Activated CD8-positive, alpha-beta memory T cell treated with anti-CD3 and anti-CD28 coated beads, Interleukin-2, amount 10 ng/mL, durations not matched to agents 7 days and 5 days (primary cell): ENCODE measurements at regions not wholly inside any gene's neighbourhood (a gene's known extent, or its start where the extent isn't known, plus 50 kb on each side); places are given as distances from the start of the nearest gene placed in this dataset.
A peak's percentile ranks its signal among the peaks of the same experiment; 100 is the strongest.

Experiments used
- ATAC-seq: fragments of 150-1000 bp; cut with Tn5 transposase; one replicate; pipeline ENCODE4 v1.10.0; 2021; ENCODE audit warnings: moderate library complexity
- CTCF ChIA-PET: fragments of 350-600 bp; sonication (Branson Sonifier 250); formaldehyde crosslinking; loops from one replicate; lab custom pipeline; 2021; ENCODE audit warnings: antibody characterized with exemption; lab: Charles Lee
- DNase-seq: peaks from one replicate; pipeline ENCODE4 v3.0.0-alpha.2; 2020
- H3K27ac Mint-ChIP-seq: one replicate; pipeline ENCODE4 v1.8.0; 2021; ENCODE audit warnings: mild to moderate bottlenecking, mixed read lengths
- H3K27me3 Mint-ChIP-seq: one replicate; pipeline ENCODE4 v1.8.0; 2021; ENCODE audit warnings: mixed read lengths
- H3K36me3 Mint-ChIP-seq: one replicate; pipeline ENCODE4 v1.8.0; 2021; ENCODE audit warnings: mild to moderate bottlenecking, mixed read lengths
- H3K4me1 Mint-ChIP-seq: one replicate; pipeline ENCODE4 v1.8.0; 2021; ENCODE audit warnings: mixed read lengths
- H3K4me3 Mint-ChIP-seq: one replicate; pipeline ENCODE4 v1.8.0; 2021; ENCODE audit warnings: mild to moderate bottlenecking, moderate library complexity, mixed read lengths
- H3K9me3 Mint-ChIP-seq: one replicate; pipeline ENCODE4 v1.8.0; 2022; ENCODE audit warnings: low read depth, mixed read lengths

DNA sequence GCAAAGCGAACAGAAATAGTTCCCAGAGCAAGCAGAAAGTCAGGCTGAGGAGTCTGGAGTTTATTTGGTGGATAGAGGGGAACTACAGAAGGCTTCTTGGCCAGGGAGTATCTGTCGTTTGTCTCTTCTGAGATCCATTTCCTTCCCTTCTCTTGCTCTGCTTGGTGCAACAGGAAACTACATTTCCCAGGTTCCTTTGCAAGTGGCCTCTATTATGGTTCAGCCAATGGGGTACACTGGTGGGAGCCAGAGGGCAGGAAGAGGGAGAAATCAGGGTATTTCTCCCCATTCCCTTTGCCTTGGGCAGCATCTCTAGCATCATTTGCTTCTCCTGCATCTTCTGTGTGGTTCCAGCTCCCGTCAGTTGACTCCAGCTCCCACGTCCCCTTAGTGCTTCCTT lies 142.1 kb downstream of the BCOR start:
- ATAC-seq (peak; percentile 42), DNase-seq (no peak)
- Mint-ChIP-seq H3K9me3 (no peaks in the 10 kb centered on the region), H3K36me3 (no peaks in the 10 kb centered on the region), H3K4me1 (peaks cover 9% of the 10 kb centered on the region), H3K4me3 (no peak overlapping the region), H3K27ac (no peak overlapping the region), H3K27me3 (no peaks in the 10 kb centered on the region)
- CTCF ChIA-PET = no interaction called here

DNA sequence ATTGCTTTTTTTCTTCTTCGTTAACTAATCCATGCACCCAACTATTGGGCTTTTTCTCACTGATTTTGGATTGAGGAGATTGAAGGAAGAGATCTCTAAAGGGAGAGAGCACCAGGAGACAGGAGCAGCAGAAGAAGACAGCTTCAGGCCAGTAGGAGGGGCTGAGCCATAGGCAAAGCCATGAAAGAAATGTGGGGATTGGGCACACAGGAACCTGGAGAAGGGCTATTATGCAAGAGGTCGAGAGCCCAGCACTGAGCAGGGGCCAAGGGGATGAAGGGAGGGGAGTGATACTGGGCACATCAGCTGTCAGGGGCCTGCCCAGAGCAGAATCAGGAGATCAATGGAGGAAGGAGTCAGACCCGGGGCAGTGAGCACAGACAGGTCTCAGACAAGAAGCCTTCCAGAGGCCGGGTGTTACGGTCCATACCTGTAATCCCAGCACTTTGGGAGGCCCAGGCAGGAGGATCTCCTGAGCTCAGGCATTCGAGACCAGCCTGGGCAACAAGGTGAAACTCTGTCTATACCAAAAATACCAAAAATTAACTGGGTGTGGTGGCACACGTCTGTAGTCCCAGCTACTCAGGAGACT lies 140.9 kb downstream of the BCOR start:
- ATAC-seq = no peak
- DNase-seq = no peak
- Mint-ChIP-seq H3K9me3 (no peaks in the 10 kb centered on the region), H3K27ac (no peak overlapping the region), H3K27me3 (no peaks in the 10 kb centered on the region), H3K4me1 (peaks cover 9% of the 10 kb centered on the region), H3K36me3 (no peaks in the 10 kb centered on the region), H3K4me3 (no peak overlapping the region)
- CTCF ChIA-PET = no interaction called here

DNA sequence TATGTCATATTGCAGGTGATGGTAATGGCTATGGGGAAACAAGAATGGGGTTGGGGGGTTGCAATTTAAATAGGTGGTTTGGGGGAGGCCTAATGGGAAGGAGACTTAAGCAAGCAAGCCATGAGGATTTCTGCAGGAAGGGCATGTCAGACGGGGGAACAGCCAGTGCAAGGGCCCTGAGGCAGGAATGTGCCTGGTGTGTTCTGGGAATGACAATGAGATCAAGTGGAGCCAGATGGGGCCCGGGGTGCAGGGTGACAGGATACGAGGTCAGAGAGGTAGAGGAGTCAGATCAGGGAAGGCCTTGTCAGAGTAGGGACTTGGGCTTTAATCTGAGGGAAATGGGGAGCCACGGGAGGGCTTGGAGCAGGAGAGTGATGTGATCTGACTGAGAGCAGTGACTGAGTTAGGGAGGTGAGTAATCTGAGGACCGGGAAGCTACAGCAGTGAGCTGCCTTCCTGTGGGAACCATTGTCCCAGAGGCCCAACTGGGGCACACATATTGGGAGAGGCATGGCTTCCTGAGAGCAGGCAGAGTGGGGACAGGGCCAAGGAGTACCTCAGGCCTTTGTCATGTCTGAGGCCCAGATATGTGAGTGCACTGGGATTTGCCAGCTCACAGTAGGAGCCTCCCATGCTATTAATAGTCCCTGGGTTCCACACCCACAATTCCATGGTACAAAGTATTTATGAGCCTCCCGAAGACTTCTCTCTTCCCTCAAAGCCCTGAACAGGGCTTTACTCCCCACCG lies 139.8 kb downstream of the BCOR start:
- Mint-ChIP-seq H3K4me3 (no peak overlapping the region), H3K27me3 (no peaks in the 10 kb centered on the region), H3K36me3 (no peaks in the 10 kb centered on the region), H3K27ac (no peak overlapping the region), H3K9me3 (no peaks in the 10 kb centered on the region), H3K4me1 (peaks cover 9% of the 10 kb centered on the region)
- DNase-seq = no peak
- ATAC-seq = no peak
- CTCF ChIA-PET = no interaction called here

DNA sequence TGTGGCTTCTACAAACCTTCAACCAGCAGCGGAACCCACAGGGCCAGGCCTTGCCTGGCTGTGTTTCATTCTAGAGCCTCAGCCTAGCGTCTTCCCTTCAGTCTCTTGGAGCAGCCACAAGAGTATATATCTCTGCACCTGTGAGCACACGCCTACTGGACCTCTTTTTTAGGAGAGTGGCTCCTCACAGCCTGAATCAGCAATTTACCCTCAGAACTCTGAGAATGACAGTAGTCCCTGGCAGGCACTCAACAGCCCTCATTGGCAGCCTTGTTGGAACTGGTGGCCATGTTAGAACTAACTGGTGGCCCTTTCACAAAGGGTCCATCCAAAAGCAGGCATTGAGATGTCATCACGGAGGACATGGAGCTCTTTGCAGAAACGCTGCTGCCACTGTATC lies 138.9 kb downstream of the BCOR start:
- DNase-seq (no peak), ATAC-seq (no peak)
- CTCF ChIA-PET = no interaction called here
- H3K36me3 Mint-ChIP-seq = no peaks in the 10 kb centered on the region
- no peaks in the 10 kb centered on the region for H3K9me3 Mint-ChIP-seq
- H3K4me3 Mint-ChIP-seq = no peak overlapping the region
- peaks cover 9% of the 10 kb centered on the region for H3K4me1 Mint-ChIP-seq
- H3K27ac Mint-ChIP-seq = no peak overlapping the region
- no peaks in the 10 kb centered on the region for H3K27me3 Mint-ChIP-seq

DNA sequence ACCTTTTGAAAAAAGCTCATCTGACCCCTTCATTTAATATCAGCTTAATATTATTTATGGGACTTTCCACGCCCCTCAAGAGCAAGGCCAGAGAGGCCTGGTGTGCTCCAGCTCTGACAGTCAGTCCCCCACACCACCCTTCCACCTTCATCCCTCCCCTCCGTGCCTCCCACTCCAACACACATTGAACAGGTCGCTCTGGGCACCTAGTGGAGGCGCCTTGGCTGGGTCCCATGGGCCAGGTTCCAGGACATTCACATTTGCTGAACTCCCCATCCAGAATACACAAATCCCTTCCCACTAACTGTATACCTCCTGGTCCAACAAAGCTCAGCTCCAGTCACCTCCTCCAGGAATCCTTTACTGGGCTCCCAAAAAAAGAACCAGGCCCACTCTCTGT lies 137.5 kb downstream of the BCOR start:
- H3K36me3 Mint-ChIP-seq = no peaks in the 10 kb centered on the region
- H3K9me3 Mint-ChIP-seq = no peaks in the 10 kb centered on the region
- H3K27me3 Mint-ChIP-seq = no peaks in the 10 kb centered on the region
- ATAC-seq (no peak), DNase-seq (no peak)
- no peak overlapping the region for H3K4me3 Mint-ChIP-seq
- H3K27ac Mint-ChIP-seq = no peak overlapping the region
- H3K4me1 Mint-ChIP-seq = peaks cover 5% of the 10 kb centered on the region
- CTCF ChIA-PET = no interaction called here

DNA sequence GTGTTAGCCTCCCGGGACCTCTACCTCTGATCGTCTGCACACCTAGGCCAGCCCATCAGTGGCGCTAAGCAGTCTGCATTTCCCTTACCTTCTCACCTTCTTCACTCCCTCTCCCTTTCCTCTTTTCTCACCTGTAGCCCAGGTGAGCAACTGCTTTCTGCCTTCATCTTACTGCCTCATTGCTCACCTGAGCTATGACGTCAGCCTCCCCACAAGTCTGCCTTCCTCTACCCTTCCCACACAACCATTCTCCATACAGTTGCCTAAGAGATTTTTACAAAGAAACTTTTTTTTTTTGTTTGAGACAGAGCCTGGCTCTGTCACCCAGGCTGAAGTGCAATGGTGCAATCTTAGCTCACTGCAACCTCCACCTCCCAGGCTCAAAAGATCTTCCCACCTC lies 136.3 kb downstream of the BCOR start:
- Mint-ChIP-seq H3K36me3 (no peaks in the 10 kb centered on the region), H3K27ac (no peak overlapping the region), H3K9me3 (no peaks in the 10 kb centered on the region), H3K4me1 (no peaks in the 10 kb centered on the region), H3K4me3 (no peak overlapping the region), H3K27me3 (no peaks in the 10 kb centered on the region)
- CTCF ChIA-PET = no interaction called here
- no peak for ATAC-seq
- no peak for DNase-seq

DNA sequence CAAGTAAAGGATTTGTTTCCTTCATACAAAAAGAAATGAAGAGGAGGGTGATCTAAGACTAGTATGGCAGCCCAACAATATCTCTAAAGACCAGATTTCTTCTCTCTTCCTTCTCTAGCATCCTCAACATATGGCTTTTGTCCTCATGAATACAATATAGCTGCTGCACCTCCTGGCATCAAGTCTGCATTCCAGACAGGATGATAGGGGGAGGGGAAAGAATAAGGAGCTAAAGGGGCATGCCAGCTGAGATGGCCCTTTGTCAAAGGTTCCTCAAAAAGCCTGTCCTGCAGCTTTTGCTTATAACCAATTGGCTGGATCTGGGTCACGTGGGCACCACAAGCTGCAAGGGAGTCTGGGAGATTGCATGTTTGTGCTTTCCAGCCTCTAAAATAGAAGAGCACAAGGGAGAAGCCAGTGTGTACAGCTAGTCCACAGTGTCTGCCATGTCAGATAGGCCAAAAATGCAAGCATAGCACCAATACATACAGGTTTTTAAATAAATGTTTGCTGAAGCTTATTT lies 132.6 kb downstream of the BCOR start:
- CTCF ChIA-PET = no interaction called here
- Mint-ChIP-seq H3K9me3 (no peaks in the 10 kb centered on the region), H3K27ac (no peak overlapping the region), H3K4me3 (no peak overlapping the region), H3K4me1 (peaks cover 11% of the 10 kb centered on the region), H3K27me3 (no peaks in the 10 kb centered on the region), H3K36me3 (no peaks in the 10 kb centered on the region)
- ATAC-seq = no peak
- no peak for DNase-seq

DNA sequence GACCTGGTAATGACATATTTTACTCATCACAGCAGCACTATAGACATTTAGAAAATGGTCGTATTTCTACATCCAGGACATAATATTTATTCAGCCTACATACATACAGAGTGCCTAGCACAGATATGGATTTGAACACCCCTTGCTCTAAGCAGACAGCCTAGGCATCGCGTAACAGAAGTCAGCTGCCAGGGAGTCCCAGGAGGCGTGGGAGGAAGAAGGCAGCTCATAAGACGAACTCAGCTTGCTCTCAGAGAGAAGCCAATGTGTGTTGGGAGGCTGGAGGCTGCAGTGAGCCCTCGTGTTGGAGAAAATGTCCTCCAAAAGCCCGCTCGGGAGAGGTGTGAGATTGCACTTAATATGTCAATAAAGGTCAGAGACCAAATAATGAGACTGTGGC lies 131.6 kb downstream of the BCOR start:
- H3K4me3 Mint-ChIP-seq = no peak overlapping the region
- H3K27ac Mint-ChIP-seq = no peak overlapping the region
- ATAC-seq (no peak), DNase-seq (no peak)
- CTCF ChIA-PET = no interaction called here
- peaks cover 2% of the 10 kb centered on the region for H3K9me3 Mint-ChIP-seq
- H3K36me3 Mint-ChIP-seq = peaks cover 1% of the 10 kb centered on the region
- H3K27me3 Mint-ChIP-seq = no peaks in the 10 kb centered on the region
- peaks cover 13% of the 10 kb centered on the region for H3K4me1 Mint-ChIP-seq

DNA sequence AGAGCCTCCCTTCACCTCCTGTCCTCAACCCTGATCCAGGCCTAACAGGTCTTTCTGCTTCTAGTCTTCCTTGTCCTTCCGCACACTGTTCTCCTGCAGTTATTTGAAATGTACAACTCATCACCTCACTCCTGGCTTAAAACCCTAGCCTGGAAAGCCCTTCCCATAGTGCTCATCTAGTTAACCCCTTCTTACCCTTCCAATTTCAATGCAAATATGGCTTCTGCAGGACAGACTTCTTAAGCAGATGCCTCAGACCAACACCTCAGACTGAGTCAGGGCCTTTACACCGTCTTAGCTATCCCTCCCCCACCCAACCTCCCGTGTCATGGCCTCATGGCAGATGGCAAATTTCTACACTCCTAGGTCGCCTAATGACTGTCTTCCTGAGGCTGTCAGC lies 130.4 kb downstream of the BCOR start:
- H3K36me3 Mint-ChIP-seq = peaks cover 1% of the 10 kb centered on the region
- CTCF ChIA-PET = no interaction called here
- DNase-seq = no peak
- peaks cover 4% of the 10 kb centered on the region for H3K9me3 Mint-ChIP-seq
- no peak overlapping the region for H3K27ac Mint-ChIP-seq
- peaks cover 13% of the 10 kb centered on the region for H3K4me1 Mint-ChIP-seq
- no peaks in the 10 kb centered on the region for H3K27me3 Mint-ChIP-seq
- no peak overlapping the region for H3K4me3 Mint-ChIP-seq
- ATAC-seq = no peak

DNA sequence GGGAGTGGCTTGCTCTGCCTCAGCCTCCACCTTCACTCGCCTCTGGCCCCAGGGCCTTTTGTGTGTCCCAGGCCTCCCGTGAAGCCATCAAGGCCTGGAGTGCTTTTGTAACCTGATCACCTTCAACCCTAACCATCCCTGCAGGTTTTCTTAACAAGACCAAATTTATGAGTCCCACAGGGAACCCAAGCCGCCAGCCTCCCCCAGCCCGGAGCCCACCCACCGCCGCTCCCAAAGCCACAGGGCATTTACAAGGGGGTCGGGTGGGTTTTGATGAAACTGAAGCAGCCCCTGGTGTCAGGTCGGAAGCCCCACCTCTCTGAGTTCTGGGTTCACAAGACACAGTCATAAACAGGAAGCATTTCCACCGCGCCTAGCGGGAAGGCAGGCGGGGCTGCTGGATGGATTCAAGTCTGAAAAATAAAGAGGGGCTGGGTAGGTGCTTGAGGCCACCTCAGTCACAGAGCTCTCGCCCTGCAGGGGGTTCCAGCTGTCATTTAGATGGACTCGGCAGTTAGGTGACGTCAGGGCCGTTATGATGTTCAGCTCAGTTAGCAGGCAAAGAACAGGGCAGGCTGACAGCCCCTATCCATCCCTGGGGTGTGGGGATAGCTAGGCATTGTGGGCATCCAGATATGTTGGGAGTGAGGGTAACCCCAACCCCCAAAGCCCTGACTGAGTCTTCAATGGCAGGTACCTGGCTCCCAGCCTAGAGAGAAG lies 128.5 kb downstream of the BCOR start:
- peak; percentile 55 for ATAC-seq
- Mint-ChIP-seq H3K4me1 (peaks cover 13% of the 10 kb centered on the region), H3K27me3 (no peaks in the 10 kb centered on the region), H3K36me3 (peaks cover 1% of the 10 kb centered on the region), H3K27ac (peak overlapping the region; percentile 72), H3K4me3 (no peak overlapping the region), H3K9me3 (peaks cover 4% of the 10 kb centered on the region)
- CTCF ChIA-PET = no interaction called here
- peak; percentile 53 for DNase-seq

DNA sequence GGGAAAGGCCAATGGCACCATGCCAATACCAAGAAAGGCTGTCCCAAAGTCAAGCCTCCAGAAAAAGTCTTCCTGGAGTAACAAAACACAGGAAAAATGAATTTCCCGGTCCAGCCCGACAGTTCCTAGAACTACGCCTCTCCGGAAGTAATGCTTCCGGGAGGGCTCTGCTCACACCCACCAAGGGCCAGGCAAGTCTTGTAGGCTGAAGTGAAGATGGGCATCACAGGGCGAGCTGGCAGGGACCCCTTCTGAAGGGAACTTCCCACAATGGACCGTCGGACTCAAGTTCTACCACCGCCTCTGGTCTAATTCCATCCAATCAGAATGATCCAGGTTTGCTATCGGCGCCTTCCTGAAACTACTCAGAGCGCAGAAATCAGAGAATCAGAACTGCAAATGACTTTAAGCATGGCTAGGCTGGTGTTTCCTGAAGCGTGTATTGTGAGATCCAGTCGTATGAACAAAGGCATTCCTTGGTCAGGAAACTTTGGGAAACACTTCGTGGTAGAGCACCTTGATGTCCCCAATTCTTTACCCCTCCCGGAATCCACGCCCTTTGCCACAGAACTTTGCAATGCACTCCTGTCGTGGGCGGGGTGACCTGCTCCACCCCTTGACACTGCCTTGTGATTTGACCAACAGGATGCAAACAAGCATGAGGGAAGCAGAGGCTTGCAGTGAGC lies 127.8 kb downstream of the BCOR start:
- peaks cover 1% of the 10 kb centered on the region for H3K36me3 Mint-ChIP-seq
- ATAC-seq (no peak), DNase-seq (no peak)
- no peak overlapping the region for H3K27ac Mint-ChIP-seq
- CTCF ChIA-PET = no interaction called here
- peaks cover 13% of the 10 kb centered on the region for H3K4me1 Mint-ChIP-seq
- no peak overlapping the region for H3K4me3 Mint-ChIP-seq
- peaks cover 4% of the 10 kb centered on the region for H3K9me3 Mint-ChIP-seq
- no peaks in the 10 kb centered on the region for H3K27me3 Mint-ChIP-seq

DNA sequence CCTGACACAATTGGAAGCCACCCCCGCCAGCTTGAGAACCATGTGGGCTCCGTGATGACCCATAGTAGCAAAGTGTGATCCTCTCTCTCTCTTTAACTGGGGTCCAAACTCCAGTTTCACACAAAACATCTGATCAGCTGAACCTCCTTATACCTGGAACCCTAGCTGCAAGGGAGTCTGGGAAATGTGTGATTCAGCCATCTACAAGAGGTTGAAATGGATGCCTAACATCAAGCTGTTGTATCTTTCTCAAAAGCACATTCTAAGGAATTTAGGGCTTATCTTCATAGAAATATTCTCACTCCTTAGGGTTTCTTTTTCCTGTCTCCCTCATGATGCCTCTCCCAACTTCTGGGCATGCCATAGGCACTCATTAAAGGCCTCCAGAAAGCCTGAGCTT lies 126.0 kb downstream of the BCOR start:
- no peaks in the 10 kb centered on the region for H3K27me3 Mint-ChIP-seq

DNA sequence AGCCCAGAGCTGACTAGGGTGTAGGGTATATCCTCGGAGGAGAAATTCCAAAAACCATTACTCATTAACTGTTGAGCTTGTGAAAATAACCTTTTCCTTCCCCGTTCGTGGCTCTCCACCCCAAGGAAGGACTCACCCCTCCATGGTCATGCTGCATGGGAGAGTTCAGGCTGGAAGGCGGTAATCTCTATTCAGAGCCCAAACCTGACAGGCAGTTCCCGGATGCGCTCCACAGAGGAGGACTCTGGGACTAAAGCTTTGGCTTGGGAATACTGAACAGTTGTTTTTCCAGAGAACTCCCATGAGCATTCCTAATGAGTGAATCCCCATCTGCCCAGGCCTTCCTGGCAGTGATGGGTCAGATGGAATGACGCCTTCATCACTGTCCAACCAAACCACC lies 125.4 kb downstream of the BCOR start:
- Mint-ChIP-seq H3K27me3 (no peaks in the 10 kb centered on the region), H3K36me3 (peaks cover 1% of the 10 kb centered on the region), H3K4me3 (no peak overlapping the region), H3K4me1 (peaks cover 12% of the 10 kb centered on the region), H3K9me3 (peaks cover 4% of the 10 kb centered on the region), H3K27ac (no peak overlapping the region)
- ATAC-seq = no peak
- CTCF ChIA-PET = no interaction called here
- DNase-seq = no peak

More for the DNA sequence above, 126.0 kb downstream of the BCOR start:
- CTCF ChIA-PET = interaction anchor here (0.9 kb wide), 1 partner anchor 12 kb away, joined by 3 read pairs; no protein-coding TSS in a partner anchor
- Mint-ChIP-seq H3K4me3 (no peak overlapping the region), H3K27ac (no peak overlapping the region), H3K9me3 (peaks cover 4% of the 10 kb centered on the region), H3K36me3 (peaks cover 1% of the 10 kb centered on the region), H3K4me1 (peaks cover 13% of the 10 kb centered on the region)
- ATAC-seq (no peak), DNase-seq (no peak)
